ENCODE measurements at regions not wholly inside any gene's neighbourhood (a gene's known extent, or its start where the extent isn't known, plus 50 kb on each side); places are given as distances from the start of the nearest gene placed in this dataset.

- no peaks in the 10 kb centered on the region for H3K27me3 ChIP-seq
- H3K36me3 ChIP-seq: no peaks in the 10 kb centered on the region
- no peak overlapping the region for H3K27ac ChIP-seq
- no peak overlapping the region for H3K4me3 ChIP-seq
- H3K4me1 ChIP-seq: peaks cover 0 to 14% (median 7%) of the 10 kb centered on the region in 4 donors
- no peak for TF ChIP-seq CTCF (IDR thresholded peaks at IDR 0.05)
- no peaks in the 10 kb centered on the region for H3K9me3 ChIP-seq
- no peak for DNase-seq
- intact Hi-C loops (cut with DNase I; ENCODE audit: low total_unique reads): no loop called here
Observed at GRCh38 chr10:64062793-64063192, 541.6 kb downstream of the REEP3 start.

DNA sequence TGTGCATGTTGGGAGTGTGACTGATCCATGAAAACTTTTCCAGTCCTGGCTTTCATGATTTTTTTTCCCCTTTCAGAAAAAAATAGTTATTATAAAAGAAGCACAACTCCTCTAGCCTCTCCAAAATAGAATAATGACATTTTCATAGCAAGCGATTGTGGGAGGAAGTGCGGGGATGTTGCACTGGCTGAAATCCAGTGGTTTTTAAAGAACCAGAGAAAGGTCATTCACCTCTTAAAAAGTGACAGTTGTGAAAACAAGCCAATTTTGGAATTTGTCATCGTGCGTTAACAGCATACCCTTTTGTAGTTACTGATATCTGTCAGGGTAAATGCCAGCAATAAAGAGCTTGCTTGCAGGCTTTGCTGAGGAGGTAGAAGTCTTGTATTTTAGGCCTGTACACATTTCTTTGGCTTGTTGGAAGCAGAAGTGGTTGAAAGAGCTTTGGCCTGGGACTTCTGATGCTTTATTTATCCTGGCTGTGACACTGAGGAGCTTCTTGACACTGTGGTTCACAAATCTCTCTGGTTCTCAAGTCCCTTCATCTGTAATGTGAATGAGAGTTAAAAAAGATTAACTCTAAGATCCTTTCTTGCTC, 545.9 kb downstream of the REEP3 start:
- Histone ChIP-seq H3K27ac (peak overlapping the region in 1 of 2 donors; percentile 36), H3K4me3 (no peak overlapping the region), H3K36me3 (no peaks in the 10 kb centered on the region), H3K27me3 (no peaks in the 10 kb centered on the region), H3K4me1 (peaks cover 0 to 35% (median 8%) of the 10 kb centered on the region in 4 donors), H3K9me3 (no peaks in the 10 kb centered on the region)
- no peak for TF ChIP-seq CTCF (IDR thresholded peaks at IDR 0.05)
- intact Hi-C loops (cut with DNase I; ENCODE audit: low total_unique reads): no loop called here
- DNase-seq: no peak

- H3K4me3 ChIP-seq: no peak overlapping the region
- no peaks in the 10 kb centered on the region for H3K36me3 ChIP-seq
- intact Hi-C loops (cut with DNase I; ENCODE audit: low total_unique reads): no loop called here
- H3K27ac ChIP-seq: no peak overlapping the region
- H3K27me3 ChIP-seq: no peaks in the 10 kb centered on the region
- H3K4me1 ChIP-seq: peaks cover 0 to 35% (median 8%) of the 10 kb centered on the region in 4 donors
- DNase-seq: no peak
- no peak for TF ChIP-seq CTCF (IDR thresholded peaks at IDR 0.05)
- H3K9me3 ChIP-seq: no peaks in the 10 kb centered on the region
Observed at GRCh38 chr10:64067859-64068258, 546.7 kb downstream of the REEP3 start.

DNA sequence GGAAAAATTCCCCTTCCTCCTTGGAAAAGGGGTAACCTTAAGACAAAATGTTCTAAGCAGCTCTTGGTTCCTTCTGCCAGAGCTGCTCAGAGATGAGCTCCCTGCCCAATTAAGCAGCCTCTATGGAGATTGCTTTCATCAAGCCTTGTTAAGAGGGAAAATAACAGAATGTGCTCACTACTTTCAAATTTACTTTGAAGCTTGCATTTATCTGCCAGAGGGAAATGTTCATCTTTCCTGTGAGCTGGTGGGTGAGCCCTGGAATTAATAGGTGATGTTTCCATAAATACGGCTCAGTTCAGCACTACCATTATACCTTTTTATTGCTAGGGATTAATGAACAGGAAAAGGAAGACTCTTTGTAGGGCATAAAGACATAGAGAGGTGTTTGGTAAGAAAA, 549.0 kb downstream of the REEP3 start:
- intact Hi-C loops (cut with DNase I; ENCODE audit: low total_unique reads): no loop called here
- Histone ChIP-seq H3K4me1 (peaks cover 0 to 35% (median 8%) of the 10 kb centered on the region in 4 donors), H3K27me3 (no peaks in the 10 kb centered on the region), H3K9me3 (no peaks in the 10 kb centered on the region), H3K4me3 (no peak overlapping the region), H3K36me3 (no peaks in the 10 kb centered on the region), H3K27ac (no peak overlapping the region)
- no peak for TF ChIP-seq CTCF (IDR thresholded peaks at IDR 0.05)
- DNase-seq: no peak

DNA sequence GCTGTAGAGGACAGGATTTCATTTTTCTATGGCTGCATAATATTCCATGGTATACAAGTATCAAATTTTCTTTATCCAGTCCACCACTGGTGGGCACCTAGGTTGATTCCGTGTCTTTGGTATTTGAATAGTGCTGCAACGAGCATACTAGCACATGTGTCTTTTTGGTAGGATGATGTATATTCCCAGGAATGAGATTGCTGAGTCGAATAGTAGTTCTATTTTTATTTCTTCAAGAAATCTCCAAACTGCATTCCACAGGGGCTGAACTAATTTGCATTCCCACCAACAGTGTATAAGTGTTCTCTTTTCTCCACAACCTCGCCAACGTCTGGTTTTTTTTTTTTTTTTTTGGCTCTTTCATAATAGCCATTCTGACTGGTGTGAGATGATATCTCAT, 550.0 kb downstream of the REEP3 start:
- Histone ChIP-seq H3K4me1 (peaks cover 0 to 35% (median 8%) of the 10 kb centered on the region in 4 donors), H3K27ac (no peak overlapping the region), H3K27me3 (no peaks in the 10 kb centered on the region), H3K36me3 (no peaks in the 10 kb centered on the region), H3K4me3 (no peak overlapping the region), H3K9me3 (no peaks in the 10 kb centered on the region)
- DNase-seq: no peak
- intact Hi-C loops (cut with DNase I; ENCODE audit: low total_unique reads): no loop called here
- TF ChIP-seq CTCF (IDR thresholded peaks at IDR 0.05): no peak

DNA sequence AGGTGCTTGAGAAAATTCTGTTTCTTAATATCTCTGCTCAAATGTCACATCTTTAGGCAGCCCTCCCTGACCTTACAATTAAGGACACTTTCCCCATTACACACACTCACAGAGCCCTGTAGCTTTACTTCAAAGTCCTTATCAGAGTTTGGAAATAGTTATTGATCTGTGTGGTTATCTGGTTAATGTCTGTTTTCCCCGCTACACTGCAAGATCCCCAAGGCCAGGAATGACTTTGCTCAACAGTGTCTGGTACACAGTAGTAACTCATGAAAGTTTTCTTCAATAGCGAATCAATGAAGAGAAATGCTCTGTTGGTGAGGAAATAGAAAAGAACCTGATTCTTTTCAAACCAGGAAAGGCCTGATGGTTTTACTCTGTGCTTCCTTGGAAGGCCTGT, 554.4 kb downstream of the REEP3 start:
- Histone ChIP-seq H3K9me3 (no peaks in the 10 kb centered on the region), H3K36me3 (no peaks in the 10 kb centered on the region), H3K4me3 (no peak overlapping the region), H3K4me1 (peaks cover 0 to 11% (median 0%) of the 10 kb centered on the region in 4 donors), H3K27ac (no peak overlapping the region), H3K27me3 (no peaks in the 10 kb centered on the region)
- TF ChIP-seq CTCF (IDR thresholded peaks at IDR 0.05): no peak
- intact Hi-C loops (cut with DNase I; ENCODE audit: low total_unique reads): no loop called here
- DNase-seq: no peak
